ENCODE measurements at regions not wholly inside any gene's neighbourhood (a gene's known extent, or its start where the extent isn't known, plus 50 kb on each side); places are given as distances from the start of the nearest gene placed in this dataset.

DNA sequence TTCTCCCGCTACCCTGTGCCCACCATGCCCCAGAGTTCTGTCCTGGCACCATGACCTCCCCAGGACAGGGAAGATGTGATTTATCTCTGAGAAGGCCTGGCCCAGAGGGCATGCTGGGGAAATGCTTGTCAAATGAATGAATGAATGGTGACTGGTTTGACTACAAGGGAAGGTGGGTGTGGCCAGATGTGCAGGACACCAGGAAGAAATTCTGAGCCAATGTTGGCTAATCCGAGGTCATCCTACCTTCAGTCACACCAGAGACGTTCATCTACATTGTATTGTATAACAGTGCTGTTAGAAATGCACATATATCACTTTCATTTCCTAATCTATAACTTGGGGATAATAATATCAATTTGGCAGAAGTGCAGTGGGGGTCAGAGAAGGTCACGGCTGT lies 138.4 kb downstream of the FAM43A start:
- TF ChIP-seq POLR2A (IDR thresholded peaks at IDR 0.05; ENCODE audit: low read depth, low read length) (no peak), POLR2AphosphoS5 (IDR thresholded peaks at IDR 0.05; ENCODE audit: low read depth, low read length) (no peak)

Data from GM12891 (cell line).